ENCODE measurements at regions not wholly inside any gene's neighbourhood (a gene's known extent, or its start where the extent isn't known, plus 50 kb on each side); places are given as distances from the start of the nearest gene placed in this dataset.

DNA sequence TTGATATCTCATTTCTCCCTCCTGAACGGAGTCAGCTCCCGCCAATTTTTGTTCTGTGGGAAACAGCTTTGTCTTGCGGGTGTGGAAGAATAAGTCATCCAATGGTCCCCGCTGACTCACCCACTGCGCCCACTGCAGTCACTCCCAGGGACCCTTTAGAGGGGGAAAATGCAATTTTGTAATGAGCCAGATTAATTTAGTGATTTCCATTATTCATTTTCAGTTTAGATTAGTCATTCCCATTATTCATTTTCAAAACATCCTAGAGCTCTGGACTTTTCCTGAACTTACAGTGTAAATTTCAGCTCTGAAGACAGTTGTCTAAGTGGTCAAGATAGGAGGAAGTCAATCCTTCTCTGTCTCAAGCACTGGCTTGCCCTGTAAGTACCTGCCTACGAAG is 154.9 kb upstream of the TMEM72 start:
- TF ChIP-seq, protein P1, sequence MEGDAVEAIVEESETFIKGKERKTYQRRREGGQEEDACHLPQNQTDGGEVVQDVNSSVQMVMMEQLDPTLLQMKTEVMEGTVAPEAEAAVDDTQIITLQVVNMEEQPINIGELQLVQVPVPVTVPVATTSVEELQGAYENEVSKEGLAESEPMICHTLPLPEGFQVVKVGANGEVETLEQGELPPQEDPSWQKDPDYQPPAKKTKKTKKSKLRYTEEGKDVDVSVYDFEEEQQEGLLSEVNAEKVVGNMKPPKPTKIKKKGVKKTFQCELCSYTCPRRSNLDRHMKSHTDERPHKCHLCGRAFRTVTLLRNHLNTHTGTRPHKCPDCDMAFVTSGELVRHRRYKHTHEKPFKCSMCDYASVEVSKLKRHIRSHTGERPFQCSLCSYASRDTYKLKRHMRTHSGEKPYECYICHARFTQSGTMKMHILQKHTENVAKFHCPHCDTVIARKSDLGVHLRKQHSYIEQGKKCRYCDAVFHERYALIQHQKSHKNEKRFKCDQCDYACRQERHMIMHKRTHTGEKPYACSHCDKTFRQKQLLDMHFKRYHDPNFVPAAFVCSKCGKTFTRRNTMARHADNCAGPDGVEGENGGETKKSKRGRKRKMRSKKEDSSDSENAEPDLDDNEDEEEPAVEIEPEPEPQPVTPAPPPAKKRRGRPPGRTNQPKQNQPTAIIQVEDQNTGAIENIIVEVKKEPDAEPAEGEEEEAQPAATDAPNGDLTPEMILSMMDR (IDR thresholded peaks at IDR 0.05; ENCODE audit: insufficient read depth, low read length, poor library complexity, severe bottlenecking), result no peak
- no peak for TF ChIP-seq EZH2phosphoT487 (conservative IDR thresholded peaks at IDR 0.05; ENCODE audit: low read length)
- Histone ChIP-seq H3K9ac (ENCODE audit: low read length) (no peak overlapping the region), H3K27ac (ENCODE audit: low read depth, low read length) (no peak overlapping the region), H3K27me3 (ENCODE audit: low read length) (no peaks in the 10 kb centered on the region), H3K9me2 (replicated peaks; ENCODE audit: insufficient read depth, low read length) (no peaks in the 10 kb centered on the region), H4K20me1 (ENCODE audit: low read depth, low read length) (no peaks in the 10 kb centered on the region), H3F3A (ENCODE audit: insufficient read depth) (no peaks in the 10 kb centered on the region), H3K4me2 (ENCODE audit: low read depth, low read length, poor library complexity, severe bottlenecking) (no peak overlapping the region), H3K79me2 (ENCODE audit: insufficient read depth, low read length) (no peaks in the 10 kb centered on the region), H3K9me3 (ENCODE audit: insufficient read depth, low read length) (no peaks in the 10 kb centered on the region), H3K4me3 (ENCODE audit: insufficient read depth, low read length, poor library complexity, severe bottlenecking) (no peak overlapping the region), H2AFZ (ENCODE audit: low read depth, low read length, severe bottlenecking) (no peak overlapping the region), H3K36me3 (ENCODE audit: low read length) (no peaks in the 10 kb centered on the region)

- Histone ChIP-seq H3K27me3 (ENCODE audit: low read length) (no peaks in the 10 kb centered on the region), H3K9me3 (ENCODE audit: insufficient read depth, low read length) (no peaks in the 10 kb centered on the region), H4K20me1 (ENCODE audit: low read depth, low read length) (no peaks in the 10 kb centered on the region), H3K79me2 (ENCODE audit: insufficient read depth, low read length) (no peaks in the 10 kb centered on the region), H3K27ac (ENCODE audit: low read depth, low read length) (no peak overlapping the region), H2AFZ (ENCODE audit: low read depth, low read length, severe bottlenecking) (no peak overlapping the region), H3K36me3 (ENCODE audit: low read length) (no peaks in the 10 kb centered on the region), H3K9ac (ENCODE audit: low read length) (no peak overlapping the region), H3F3A (ENCODE audit: insufficient read depth) (no peaks in the 10 kb centered on the region), H3K9me2 (replicated peaks; ENCODE audit: insufficient read depth, low read length) (no peaks in the 10 kb centered on the region), H3K4me3 (ENCODE audit: insufficient read depth, low read length, poor library complexity, severe bottlenecking) (no peak overlapping the region), H3K4me2 (ENCODE audit: low read depth, low read length, poor library complexity, severe bottlenecking) (no peak overlapping the region)
- TF ChIP-seq, protein P1 (IDR thresholded peaks at IDR 0.05; ENCODE audit: insufficient read depth, low read length, poor library complexity, severe bottlenecking), result no peak
- no peak for TF ChIP-seq EZH2phosphoT487 (conservative IDR thresholded peaks at IDR 0.05; ENCODE audit: low read length)
Observed at GRCh38 chr10:44757551-44758205, 153.5 kb upstream of the TMEM72 start.

DNA sequence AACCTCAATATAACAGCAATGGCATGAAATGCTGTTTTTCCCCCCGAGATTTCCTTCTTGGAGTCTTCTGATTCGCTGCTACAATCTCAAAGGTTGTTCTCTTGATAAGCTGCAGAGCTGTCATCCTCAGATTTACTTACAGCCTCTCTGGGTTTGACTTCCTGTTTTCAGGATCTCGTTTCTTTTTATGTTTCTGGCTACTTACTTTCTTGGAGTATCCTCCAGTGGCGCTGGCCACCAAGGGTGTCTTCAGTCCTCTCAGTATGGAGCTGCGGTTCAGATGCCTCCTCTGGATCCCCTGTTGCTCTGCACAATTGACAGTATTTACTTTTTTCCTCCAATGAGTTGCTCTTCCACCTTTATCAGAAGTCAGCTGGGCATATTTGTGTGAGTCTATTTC is 152.0 kb upstream of the TMEM72 start:
- Histone ChIP-seq H3K9me3 (ENCODE audit: insufficient read depth, low read length) (no peaks in the 10 kb centered on the region), H3K79me2 (ENCODE audit: insufficient read depth, low read length) (no peaks in the 10 kb centered on the region), H3K4me2 (ENCODE audit: low read depth, low read length, poor library complexity, severe bottlenecking) (no peak overlapping the region), H3K4me3 (ENCODE audit: insufficient read depth, low read length, poor library complexity, severe bottlenecking) (no peak overlapping the region), H3K27me3 (ENCODE audit: low read length) (no peaks in the 10 kb centered on the region), H3K27ac (ENCODE audit: low read depth, low read length) (no peak overlapping the region), H4K20me1 (ENCODE audit: low read depth, low read length) (no peaks in the 10 kb centered on the region), H3K9ac (ENCODE audit: low read length) (no peak overlapping the region), H3K9me2 (replicated peaks; ENCODE audit: insufficient read depth, low read length) (no peaks in the 10 kb centered on the region), H2AFZ (ENCODE audit: low read depth, low read length, severe bottlenecking) (no peak overlapping the region), H3F3A (ENCODE audit: insufficient read depth) (no peaks in the 10 kb centered on the region), H3K36me3 (ENCODE audit: low read length) (no peaks in the 10 kb centered on the region)
- TF ChIP-seq EZH2phosphoT487 (conservative IDR thresholded peaks at IDR 0.05; ENCODE audit: low read length), result no peak
- TF ChIP-seq, protein P1 (IDR thresholded peaks at IDR 0.05; ENCODE audit: insufficient read depth, low read length, poor library complexity, severe bottlenecking), result no peak
